Neural cell (in vitro differentiated cells): ENCODE measurements at regions not wholly inside any gene's neighbourhood (a gene's known extent, or its start where the extent isn't known, plus 50 kb on each side); places are given as distances from the start of the nearest gene placed in this dataset.

Source experiments
- H2AFZ ChIP-seq: fragments of 200-600, 300-800 bp; sonication (generic), shearing (Covaris generic); 2 replicates; pipeline ENCODE4 v1.6.0; 2014; ENCODE audit warnings: low read depth, mild to moderate bottlenecking, antibody characterized with exemption, low read length, moderate library complexity
- H3F3A ChIP-seq: fragments of 200-600 bp; shearing (Covaris generic); 2 replicates; pipeline ENCODE4 v1.6.1; 2016; ENCODE audit warnings: mild to moderate bottlenecking, moderate library complexity, mixed read lengths, antibody characterized with exemption, low read length; ENCODE audit not compliant: insufficient read depth, poor library complexity, severe bottlenecking
- H3K27ac ChIP-seq: fragments of 200-600, 300-800 bp; sonication (generic), shearing (Covaris generic); 2 replicates; pipeline ENCODE4 v1.5.1; 2014; ENCODE audit warnings: mild to moderate bottlenecking, low read length, moderate library complexity
- H3K27me3 ChIP-seq: fragments of 300-800, 200-600 bp; sonication (generic), shearing (Covaris generic); 2 replicates; pipeline ENCODE4 v1.6.0; 2014; ENCODE audit warnings: mild to moderate bottlenecking, low read depth, low read length, moderate library complexity; ENCODE audit not compliant: insufficient read depth
- H3K36me3 ChIP-seq: fragments of 300-800, 200-600 bp; sonication (generic), shearing (Covaris generic); 2 replicates; pipeline ENCODE4 v1.5.1; 2014; ENCODE audit warnings: mild to moderate bottlenecking, antibody characterized with exemption, low read length, moderate library complexity; ENCODE audit not compliant: insufficient read depth
- H3K4me2 ChIP-seq: fragments of 300-800, 200-600 bp; sonication (generic), shearing (Covaris generic); 2 replicates; pipeline ENCODE4 v1.6.0; 2014; ENCODE audit warnings: mild to moderate bottlenecking, low read length
- H3K4me3 ChIP-seq: fragments of 300-800, 200-600 bp; sonication (generic), shearing (Covaris generic); 2 replicates; pipeline ENCODE4 v1.5.1; 2014; ENCODE audit warnings: mild to moderate bottlenecking, low read length, moderate library complexity
- H3K79me2 ChIP-seq: fragments of 200-600 bp; shearing (Covaris generic); replicated peaks from 2 replicates; pipeline ENCODE4 v1.6.0; 2014; ENCODE audit warnings: mild to moderate bottlenecking, low read length, moderate library complexity; ENCODE audit not compliant: insufficient read depth
- H3K9ac ChIP-seq: fragments of 300-800, 200-600 bp; sonication (generic), shearing (Covaris generic); 2 replicates; pipeline ENCODE4 v1.6.1; 2016; ENCODE audit warnings: mild to moderate bottlenecking, low read length, mixed read lengths
- H3K9me2 ChIP-seq: fragments of 200-600 bp; shearing (Covaris generic); 2 replicates; pipeline ENCODE4 v1.6.1; 2016; ENCODE audit warnings: mild to moderate bottlenecking, low read length, mixed read lengths; ENCODE audit not compliant: insufficient read depth
- H3K9me3 ChIP-seq: fragments of 200-600, 300-800 bp; sonication (generic), shearing (Covaris generic); 2 replicates; pipeline ENCODE4 v1.6.1; 2016; ENCODE audit warnings: mild to moderate bottlenecking, mixed run types, low read length, moderate library complexity, mixed read lengths
- H4K20me1 ChIP-seq: fragments of 200-600 bp; shearing (Covaris generic); 2 replicates; pipeline ENCODE4 v1.6.1; 2016; ENCODE audit warnings: mild to moderate bottlenecking, mixed run types; ENCODE audit not compliant: insufficient read depth
- CTCF ChIP-seq: fragments of 450-650 bp; IDR thresholded peaks from 2 replicates; pipeline ENCODE4 v1.5.1; 2014; ENCODE audit warnings: antibody characterized with exemption, mild to moderate bottlenecking, moderate library complexity; ENCODE audit not compliant: poor library complexity, severe bottlenecking
- EP300 ChIP-seq: fragments of 450-650 bp; conservative IDR thresholded peaks from 2 replicates; pipeline ENCODE4 v1.6.1; 2014; ENCODE audit warnings: antibody characterized with exemption, mild to moderate bottlenecking, moderate library complexity; ENCODE audit not compliant: poor library complexity, severe bottlenecking
- EZH2 ChIP-seq: fragments of 200-600, 300-800 bp; shearing (Covaris generic), sonication (generic); IDR thresholded peaks from 2 replicates; pipeline ENCODE4 v1.6.1; 2014; ENCODE audit warnings: antibody characterized with exemption, low read length, borderline replicate concordance, mild to moderate bottlenecking; ENCODE audit not compliant: insufficient read depth, poor library complexity, severe bottlenecking
- MXI1 ChIP-seq: fragments of 450-650 bp; conservative IDR thresholded peaks from 2 replicates; pipeline ENCODE4 v1.6.1; 2014; ENCODE audit warnings: antibody characterized with exemption, mild to moderate bottlenecking; ENCODE audit not compliant: poor library complexity, severe bottlenecking
- POLR2AphosphoS5 ChIP-seq: IDR thresholded peaks from 2 replicates; pipeline ENCODE4 v1.6.1; 2012
- RAD21 ChIP-seq: fragments of 450-650 bp; conservative IDR thresholded peaks from 2 replicates; pipeline ENCODE4 v1.6.1; 2014; ENCODE audit warnings: antibody characterized with exemption, mild to moderate bottlenecking, moderate library complexity
- REST ChIP-seq: IDR thresholded peaks from 2 replicates; pipeline ENCODE4 v1.6.1; 2012; ENCODE audit warnings: borderline replicate concordance
- SMC3 ChIP-seq: fragments of 450-650 bp; conservative IDR thresholded peaks from 2 replicates; pipeline ENCODE4 v1.6.1; 2014; ENCODE audit warnings: antibody characterized with exemption, mild to moderate bottlenecking, moderate library complexity; ENCODE audit not compliant: poor library complexity
- TAF1 ChIP-seq: IDR thresholded peaks from 2 replicates; pipeline ENCODE4 v1.6.1; 2012; ENCODE audit warnings: low read depth

GRCh38 chr5:159458217-159458711 is 128.0 kb upstream of the IL12B start:
- no peak for TF ChIP-seq EP300
- TF ChIP-seq RAD21, result no peak
- TF ChIP-seq SMC3, result no peak
- TF ChIP-seq POLR2AphosphoS5, result no peak
- no peak for TF ChIP-seq MXI1
- no peak for TF ChIP-seq CTCF
- no peak overlapping the region for H3K4me2 ChIP-seq
- no peak overlapping the region for H2AFZ ChIP-seq
- no peaks in the 10 kb centered on the region for H3K79me2 ChIP-seq
- no peaks in the 10 kb centered on the region for H4K20me1 ChIP-seq
- H3K36me3 ChIP-seq, result no peaks in the 10 kb centered on the region
- no peaks in the 10 kb centered on the region for H3K9me2 ChIP-seq
- no peaks in the 10 kb centered on the region for H3F3A ChIP-seq
- H3K27me3 ChIP-seq, result no peaks in the 10 kb centered on the region
- no peaks in the 10 kb centered on the region for H3K9me3 ChIP-seq
- no peak overlapping the region for H3K4me3 ChIP-seq
- H3K9ac ChIP-seq, result no peak overlapping the region
- no peak overlapping the region for H3K27ac ChIP-seq

DNA sequence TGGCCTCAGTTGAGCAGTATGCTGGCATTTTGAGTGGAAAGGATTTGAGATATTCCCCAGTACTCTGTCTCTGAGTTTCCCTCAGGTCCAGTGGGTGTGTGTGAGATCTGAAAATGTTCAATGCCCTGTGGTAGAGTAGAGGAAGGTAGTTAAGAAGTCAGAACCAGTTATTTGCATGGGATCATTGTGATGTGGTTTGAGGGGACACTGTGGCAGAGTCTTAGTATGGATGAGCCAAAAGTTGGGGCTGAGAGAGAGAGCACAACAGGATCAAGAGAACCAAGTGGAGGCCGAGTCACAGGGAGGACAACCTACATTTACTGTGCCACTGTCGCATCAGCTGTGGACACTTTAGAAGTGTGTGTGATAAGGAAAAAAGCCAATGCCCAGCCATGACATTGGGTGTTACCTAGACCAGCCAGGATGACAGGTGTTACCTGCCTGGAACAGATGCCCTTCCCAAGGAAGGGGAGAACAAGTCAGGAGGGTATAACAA is 128.9 kb upstream of the IL12B start:
- Histone ChIP-seq H3K9ac (no peak overlapping the region), H3K4me2 (no peak overlapping the region), H3K9me3 (no peaks in the 10 kb centered on the region), H3K9me2 (no peaks in the 10 kb centered on the region), H3F3A (no peaks in the 10 kb centered on the region), H4K20me1 (no peaks in the 10 kb centered on the region), H3K27ac (no peak overlapping the region), H3K4me3 (no peak overlapping the region), H2AFZ (no peak overlapping the region), H3K27me3 (no peaks in the 10 kb centered on the region), H3K79me2 (no peaks in the 10 kb centered on the region), H3K36me3 (no peaks in the 10 kb centered on the region)
- no peak for TF ChIP-seq RAD21
- no peak for TF ChIP-seq MXI1
- TF ChIP-seq EP300, result no peak
- no peak for TF ChIP-seq REST
- TF ChIP-seq POLR2AphosphoS5, result no peak
- TF ChIP-seq TAF1, result no peak
- TF ChIP-seq CTCF, result no peak
- TF ChIP-seq EZH2, result no peak
- no peak for TF ChIP-seq SMC3
